ENCODE measurements at regions not wholly inside any gene's neighbourhood (a gene's known extent, or its start where the extent isn't known, plus 50 kb on each side); places are given as distances from the start of the nearest gene placed in this dataset.

DNA sequence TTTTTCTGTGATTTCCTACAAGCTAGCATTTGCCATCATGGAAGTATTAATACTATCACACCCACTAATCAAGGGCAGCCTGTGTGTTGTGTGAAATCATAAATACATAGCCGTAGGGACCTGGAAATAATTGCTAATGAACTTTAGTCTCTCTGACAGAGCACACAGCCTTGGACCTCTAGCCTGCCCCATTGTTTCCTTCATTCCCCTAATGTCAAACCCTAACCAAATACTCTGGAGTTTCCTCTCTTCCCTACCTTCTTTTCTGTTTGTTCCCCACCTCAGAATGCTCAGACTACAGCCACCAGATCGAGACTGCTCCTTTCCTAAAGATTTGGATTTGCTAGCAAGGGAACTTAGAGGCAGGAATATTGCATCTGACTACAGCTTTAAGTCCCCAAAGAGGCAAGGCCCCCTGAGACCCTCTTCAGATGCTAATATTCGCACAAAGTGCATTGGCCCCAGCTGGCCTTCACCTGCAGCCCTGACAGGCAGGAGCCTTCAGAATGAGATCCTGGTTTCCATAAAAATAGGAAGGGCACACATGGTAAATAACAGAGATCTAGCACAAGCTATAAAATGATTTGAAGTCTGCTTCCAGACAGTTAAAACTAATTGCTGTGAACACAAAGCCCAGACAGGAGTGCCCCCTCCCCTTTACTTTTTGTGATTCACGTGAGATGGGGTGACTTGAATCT lies 279.2 kb upstream of the DCC start:
- H3K4me3 Mint-ChIP-seq (ENCODE audit: low read depth, unreplicated experiment) = no peak overlapping the region
- TF ChIP-seq, protein P1, sequence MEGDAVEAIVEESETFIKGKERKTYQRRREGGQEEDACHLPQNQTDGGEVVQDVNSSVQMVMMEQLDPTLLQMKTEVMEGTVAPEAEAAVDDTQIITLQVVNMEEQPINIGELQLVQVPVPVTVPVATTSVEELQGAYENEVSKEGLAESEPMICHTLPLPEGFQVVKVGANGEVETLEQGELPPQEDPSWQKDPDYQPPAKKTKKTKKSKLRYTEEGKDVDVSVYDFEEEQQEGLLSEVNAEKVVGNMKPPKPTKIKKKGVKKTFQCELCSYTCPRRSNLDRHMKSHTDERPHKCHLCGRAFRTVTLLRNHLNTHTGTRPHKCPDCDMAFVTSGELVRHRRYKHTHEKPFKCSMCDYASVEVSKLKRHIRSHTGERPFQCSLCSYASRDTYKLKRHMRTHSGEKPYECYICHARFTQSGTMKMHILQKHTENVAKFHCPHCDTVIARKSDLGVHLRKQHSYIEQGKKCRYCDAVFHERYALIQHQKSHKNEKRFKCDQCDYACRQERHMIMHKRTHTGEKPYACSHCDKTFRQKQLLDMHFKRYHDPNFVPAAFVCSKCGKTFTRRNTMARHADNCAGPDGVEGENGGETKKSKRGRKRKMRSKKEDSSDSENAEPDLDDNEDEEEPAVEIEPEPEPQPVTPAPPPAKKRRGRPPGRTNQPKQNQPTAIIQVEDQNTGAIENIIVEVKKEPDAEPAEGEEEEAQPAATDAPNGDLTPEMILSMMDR (IDR thresholded peaks at IDR 0.05; ENCODE audit: unreplicated experiment) = no peak
- no peak for DNase-seq
- H3K4me1 Mint-ChIP-seq (ENCODE audit: low read depth, unreplicated experiment) = no peaks in the 10 kb centered on the region
- intact Hi-C loops (cut with micrococcal nuclease; ENCODE audit: unreplicated experiment) = no loop called here
- peaks cover 5% of the 10 kb centered on the region for H3K9me3 Mint-ChIP-seq (ENCODE audit: low read depth, unreplicated experiment)
- BruUV-seq (replicated peaks) = no TSS peak
- H3K27ac Mint-ChIP-seq (ENCODE audit: unreplicated experiment) = no peak overlapping the region
- CTCF ChIA-PET = no interaction called here
- H3K36me3 Mint-ChIP-seq (ENCODE audit: insufficient read depth, unreplicated experiment) = no peaks in the 10 kb centered on the region
- H3K27me3 Mint-ChIP-seq (ENCODE audit: unreplicated experiment) = no peaks in the 10 kb centered on the region

- TF ChIP-seq, protein P1 (IDR thresholded peaks at IDR 0.05; ENCODE audit: unreplicated experiment) = no peak
- CTCF ChIA-PET = no interaction called here
- H3K4me3 Mint-ChIP-seq (ENCODE audit: low read depth, unreplicated experiment) = no peak overlapping the region
- H3K36me3 Mint-ChIP-seq (ENCODE audit: insufficient read depth, unreplicated experiment) = no peaks in the 10 kb centered on the region
- BruUV-seq (replicated peaks) = no TSS peak
- H3K4me1 Mint-ChIP-seq (ENCODE audit: low read depth, unreplicated experiment) = no peaks in the 10 kb centered on the region
- intact Hi-C loops (cut with micrococcal nuclease; ENCODE audit: unreplicated experiment) = no loop called here
- DNase-seq = no peak
- H3K27ac Mint-ChIP-seq (ENCODE audit: unreplicated experiment) = no peak overlapping the region
- no peaks in the 10 kb centered on the region for H3K9me3 Mint-ChIP-seq (ENCODE audit: low read depth, unreplicated experiment)
- H3K27me3 Mint-ChIP-seq (ENCODE audit: unreplicated experiment) = no peaks in the 10 kb centered on the region
These were observed 276.1 kb upstream of the DCC start for GRCh38 chr18:52063923-52064322.

DNA sequence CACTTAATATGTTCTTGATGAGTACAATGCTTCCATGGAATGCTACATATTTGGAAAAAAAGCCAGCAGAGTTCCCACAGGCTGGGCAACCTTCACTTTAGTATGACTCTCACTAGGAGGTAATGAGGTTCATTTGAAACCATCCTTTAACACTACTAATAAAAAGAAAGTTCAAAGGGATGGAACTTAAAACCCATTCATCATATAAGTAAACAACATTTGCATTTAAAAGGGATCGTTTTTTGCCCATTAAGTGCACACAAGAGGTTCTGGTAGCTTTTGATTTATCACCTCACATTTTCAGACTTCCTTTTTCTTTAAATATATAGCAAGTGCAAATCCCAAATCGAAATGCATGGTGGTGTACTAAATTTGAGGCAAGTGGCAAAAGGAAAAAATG lies 270.8 kb upstream of the DCC start:
- Mint-ChIP-seq H3K27ac (ENCODE audit: unreplicated experiment) (no peak overlapping the region), H3K27me3 (ENCODE audit: unreplicated experiment) (no peaks in the 10 kb centered on the region), H3K36me3 (ENCODE audit: insufficient read depth, unreplicated experiment) (no peaks in the 10 kb centered on the region), H3K4me3 (ENCODE audit: low read depth, unreplicated experiment) (no peak overlapping the region), H3K4me1 (ENCODE audit: low read depth, unreplicated experiment) (peaks cover 8% of the 10 kb centered on the region), H3K9me3 (ENCODE audit: low read depth, unreplicated experiment) (peaks cover 12% of the 10 kb centered on the region)
- intact Hi-C loops (cut with micrococcal nuclease; ENCODE audit: unreplicated experiment) = no loop called here
- TF ChIP-seq, protein P1 (IDR thresholded peaks at IDR 0.05; ENCODE audit: unreplicated experiment) = no peak
- CTCF ChIA-PET = no interaction called here
- no peak for DNase-seq
- no TSS peak for BruUV-seq (replicated peaks)

GRCh38 chr18:52070291-52070756 lies 269.7 kb upstream of the DCC start:
- BruUV-seq (replicated peaks) = no TSS peak
- Mint-ChIP-seq H3K36me3 (ENCODE audit: insufficient read depth, unreplicated experiment) (no peaks in the 10 kb centered on the region), H3K27me3 (ENCODE audit: unreplicated experiment) (no peaks in the 10 kb centered on the region), H3K27ac (ENCODE audit: unreplicated experiment) (peak overlapping the region; percentile 79), H3K9me3 (ENCODE audit: low read depth, unreplicated experiment) (peaks cover 15% of the 10 kb centered on the region), H3K4me1 (ENCODE audit: low read depth, unreplicated experiment) (peaks cover 8% of the 10 kb centered on the region), H3K4me3 (ENCODE audit: low read depth, unreplicated experiment) (no peak overlapping the region)
- intact Hi-C loops (cut with micrococcal nuclease; ENCODE audit: unreplicated experiment) = no loop called here
- TF ChIP-seq, protein P1 (IDR thresholded peaks at IDR 0.05; ENCODE audit: unreplicated experiment) = no peak
- CTCF ChIA-PET = no interaction called here
- DNase-seq = no peak

Measured in Calu3 (cell line).